ENCODE measurements at regions not wholly inside any gene's neighbourhood (a gene's known extent, or its start where the extent isn't known, plus 50 kb on each side); places are given as distances from the start of the nearest gene placed in this dataset.

DNA sequence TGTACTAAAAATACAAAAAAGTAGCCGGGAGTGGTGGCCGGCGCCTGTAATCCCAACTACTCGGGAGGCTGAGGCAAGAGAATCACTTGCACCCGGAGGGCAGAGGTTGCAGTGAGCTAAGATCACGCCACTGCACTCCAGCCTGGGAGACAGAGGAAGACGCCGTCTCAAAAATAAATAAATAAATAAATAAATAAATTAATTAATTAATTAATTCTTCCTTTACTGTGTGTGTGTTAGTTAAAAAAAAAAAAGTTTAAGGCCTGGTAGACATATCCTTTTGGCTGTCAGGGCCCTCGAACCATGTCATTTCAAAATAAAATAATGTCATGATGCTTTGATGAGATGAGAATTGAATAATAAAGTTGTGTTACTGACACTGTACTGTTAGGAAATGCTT, 81.3 kb downstream of the ZNF467 start:
- TF ChIP-seq, protein P1, sequence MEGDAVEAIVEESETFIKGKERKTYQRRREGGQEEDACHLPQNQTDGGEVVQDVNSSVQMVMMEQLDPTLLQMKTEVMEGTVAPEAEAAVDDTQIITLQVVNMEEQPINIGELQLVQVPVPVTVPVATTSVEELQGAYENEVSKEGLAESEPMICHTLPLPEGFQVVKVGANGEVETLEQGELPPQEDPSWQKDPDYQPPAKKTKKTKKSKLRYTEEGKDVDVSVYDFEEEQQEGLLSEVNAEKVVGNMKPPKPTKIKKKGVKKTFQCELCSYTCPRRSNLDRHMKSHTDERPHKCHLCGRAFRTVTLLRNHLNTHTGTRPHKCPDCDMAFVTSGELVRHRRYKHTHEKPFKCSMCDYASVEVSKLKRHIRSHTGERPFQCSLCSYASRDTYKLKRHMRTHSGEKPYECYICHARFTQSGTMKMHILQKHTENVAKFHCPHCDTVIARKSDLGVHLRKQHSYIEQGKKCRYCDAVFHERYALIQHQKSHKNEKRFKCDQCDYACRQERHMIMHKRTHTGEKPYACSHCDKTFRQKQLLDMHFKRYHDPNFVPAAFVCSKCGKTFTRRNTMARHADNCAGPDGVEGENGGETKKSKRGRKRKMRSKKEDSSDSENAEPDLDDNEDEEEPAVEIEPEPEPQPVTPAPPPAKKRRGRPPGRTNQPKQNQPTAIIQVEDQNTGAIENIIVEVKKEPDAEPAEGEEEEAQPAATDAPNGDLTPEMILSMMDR (IDR thresholded peaks at IDR 0.05; ENCODE audit: low read depth, low read length, poor library complexity, severe bottlenecking): no peak
- no peak for TF ChIP-seq EZH2phosphoT487 (IDR thresholded peaks at IDR 0.05; ENCODE audit: borderline replicate concordance, low read length)
